ENCODE measurements at regions not wholly inside any gene's neighbourhood (a gene's known extent, or its start where the extent isn't known, plus 50 kb on each side); places are given as distances from the start of the nearest gene placed in this dataset.

DNA sequence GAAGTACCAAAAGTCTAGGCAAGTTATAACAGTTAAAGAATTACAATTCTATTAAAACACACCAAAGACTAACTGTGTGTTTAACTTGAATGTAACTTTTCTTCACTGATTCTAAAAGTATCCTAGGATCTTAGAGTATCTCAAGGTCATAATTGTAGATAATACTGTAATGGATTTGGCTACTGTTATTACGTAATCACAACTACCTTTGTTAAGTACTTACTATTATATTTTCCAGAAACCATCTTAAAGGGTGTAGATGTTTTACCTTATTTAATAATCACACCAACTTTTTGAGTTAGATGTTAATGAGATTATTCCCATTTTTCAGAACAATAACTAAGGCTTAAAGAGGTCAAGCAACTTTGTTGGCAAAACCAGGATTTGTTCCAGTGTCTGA lies 161.3 kb upstream of the REG3A start:
- no peaks in the 10 kb centered on the region for H3K4me1 ChIP-seq (replicated peaks; ENCODE audit: insufficient read depth)
- no peaks in the 10 kb centered on the region for H4K20me1 ChIP-seq (ENCODE audit: insufficient read depth)
- no peaks in the 10 kb centered on the region for H3K79me2 ChIP-seq (ENCODE audit: low read depth)
- H3K4me2 ChIP-seq = no peak overlapping the region
- intact Hi-C loops (cut with micrococcal nuclease; ENCODE audit: unreplicated experiment) = no loop called here
- no peak overlapping the region for H3K27ac ChIP-seq
- no peak for DNase-seq
- POLR2A ChIA-PET (ENCODE audit: unreplicated experiment) = no interaction called here
- no peaks in the 10 kb centered on the region for H3K9me3 ChIP-seq (ENCODE audit: insufficient read depth, low read depth)
- CTCF ChIA-PET = no interaction called here
- no peak overlapping the region for H2AFZ ChIP-seq
- H3F3A ChIP-seq (ENCODE audit: insufficient read depth, low read depth) = no peaks in the 10 kb centered on the region
- no peak for TF ChIP-seq EZH2 (IDR thresholded peaks at IDR 0.05; ENCODE audit: low read depth)
- TF ChIP-seq, protein P1, sequence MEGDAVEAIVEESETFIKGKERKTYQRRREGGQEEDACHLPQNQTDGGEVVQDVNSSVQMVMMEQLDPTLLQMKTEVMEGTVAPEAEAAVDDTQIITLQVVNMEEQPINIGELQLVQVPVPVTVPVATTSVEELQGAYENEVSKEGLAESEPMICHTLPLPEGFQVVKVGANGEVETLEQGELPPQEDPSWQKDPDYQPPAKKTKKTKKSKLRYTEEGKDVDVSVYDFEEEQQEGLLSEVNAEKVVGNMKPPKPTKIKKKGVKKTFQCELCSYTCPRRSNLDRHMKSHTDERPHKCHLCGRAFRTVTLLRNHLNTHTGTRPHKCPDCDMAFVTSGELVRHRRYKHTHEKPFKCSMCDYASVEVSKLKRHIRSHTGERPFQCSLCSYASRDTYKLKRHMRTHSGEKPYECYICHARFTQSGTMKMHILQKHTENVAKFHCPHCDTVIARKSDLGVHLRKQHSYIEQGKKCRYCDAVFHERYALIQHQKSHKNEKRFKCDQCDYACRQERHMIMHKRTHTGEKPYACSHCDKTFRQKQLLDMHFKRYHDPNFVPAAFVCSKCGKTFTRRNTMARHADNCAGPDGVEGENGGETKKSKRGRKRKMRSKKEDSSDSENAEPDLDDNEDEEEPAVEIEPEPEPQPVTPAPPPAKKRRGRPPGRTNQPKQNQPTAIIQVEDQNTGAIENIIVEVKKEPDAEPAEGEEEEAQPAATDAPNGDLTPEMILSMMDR (conservative IDR thresholded peaks at IDR 0.05) = no peak
- H3K27me3 ChIP-seq (ENCODE audit: insufficient read depth, low read depth) = no peaks in the 10 kb centered on the region
- H3K4me3 ChIP-seq = no peak overlapping the region
- H3K36me3 ChIP-seq (ENCODE audit: low read depth) = no peaks in the 10 kb centered on the region
- no peaks in the 10 kb centered on the region; the same call in 1 of the 2 replicates for H3K9me2 ChIP-seq (ENCODE audit: insufficient read depth)
- BruUV-seq (replicated peaks) = no TSS peak

DNA sequence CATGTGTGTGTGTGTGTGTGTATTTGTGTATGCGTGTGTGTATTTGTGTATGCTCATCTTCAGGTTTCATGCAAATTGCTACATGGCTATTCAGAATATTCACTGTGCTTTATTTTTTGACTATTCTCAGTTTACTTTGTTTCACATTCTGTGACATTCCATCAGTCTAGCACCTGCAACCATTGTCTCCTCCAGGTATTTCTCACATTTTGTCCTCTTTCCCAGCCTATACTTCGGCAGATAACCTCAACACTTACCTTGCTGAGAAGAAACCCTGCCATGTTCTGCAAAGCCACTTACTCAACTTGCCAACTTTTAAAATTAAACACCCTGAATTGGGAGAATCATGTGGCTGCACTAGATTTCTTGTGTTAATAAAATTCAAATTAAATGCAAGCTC lies 135.4 kb upstream of the REG3A start:
- no peak for DNase-seq
- Histone ChIP-seq H2AFZ (no peak overlapping the region), H3K9me2 (ENCODE audit: insufficient read depth) (no peaks in the 10 kb centered on the region), H3K27me3 (ENCODE audit: insufficient read depth, low read depth) (peaks cover 3% of the 10 kb centered on the region; the same call in 1 of the 2 replicates), H3K27ac (no peak overlapping the region), H3F3A (ENCODE audit: insufficient read depth, low read depth) (no peaks in the 10 kb centered on the region), H3K79me2 (ENCODE audit: low read depth) (no peaks in the 10 kb centered on the region), H3K4me3 (no peak overlapping the region), H3K4me1 (replicated peaks; ENCODE audit: insufficient read depth) (no peaks in the 10 kb centered on the region), H4K20me1 (ENCODE audit: insufficient read depth) (no peaks in the 10 kb centered on the region), H3K9me3 (ENCODE audit: insufficient read depth, low read depth) (no peaks in the 10 kb centered on the region), H3K4me2 (no peak overlapping the region), H3K36me3 (ENCODE audit: low read depth) (no peaks in the 10 kb centered on the region)
- CTCF ChIA-PET = no interaction called here
- no TSS peak for BruUV-seq (replicated peaks)
- intact Hi-C loops (cut with micrococcal nuclease; ENCODE audit: unreplicated experiment) = no loop called here
- POLR2A ChIA-PET (ENCODE audit: unreplicated experiment) = no interaction called here
- TF ChIP-seq, protein P1 (conservative IDR thresholded peaks at IDR 0.05) = no peak
- TF ChIP-seq EZH2 (IDR thresholded peaks at IDR 0.05; ENCODE audit: low read depth) = no peak

DNA sequence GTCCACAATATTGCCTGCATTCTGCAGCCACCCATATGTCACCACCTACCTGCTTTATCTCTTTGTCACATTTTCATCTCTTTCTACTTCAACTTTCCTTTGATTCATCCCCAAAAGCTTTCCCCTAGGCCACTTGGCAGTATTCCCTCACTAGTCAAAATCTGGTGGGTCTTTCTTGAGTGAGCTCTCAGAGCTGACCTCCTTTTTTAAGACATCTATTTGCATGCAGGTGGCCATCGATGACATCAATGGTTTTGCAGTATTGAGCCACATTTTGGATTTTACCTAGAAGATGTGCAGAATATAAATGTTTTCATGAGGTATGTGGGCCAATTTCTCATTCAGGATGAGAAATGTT lies 133.4 kb upstream of the REG3A start:
- Histone ChIP-seq H2AFZ (no peak overlapping the region), H3K36me3 (ENCODE audit: low read depth) (no peaks in the 10 kb centered on the region), H3K27ac (no peak overlapping the region), H3K9me3 (ENCODE audit: insufficient read depth, low read depth) (no peaks in the 10 kb centered on the region), H3K4me3 (no peak overlapping the region), H3K27me3 (ENCODE audit: insufficient read depth, low read depth) (peaks cover 10% of the 10 kb centered on the region; the same call in 1 of the 2 replicates), H3K4me1 (replicated peaks; ENCODE audit: insufficient read depth) (no peaks in the 10 kb centered on the region), H4K20me1 (ENCODE audit: insufficient read depth) (no peaks in the 10 kb centered on the region), H3K4me2 (no peak overlapping the region), H3K79me2 (ENCODE audit: low read depth) (no peaks in the 10 kb centered on the region), H3F3A (ENCODE audit: insufficient read depth, low read depth) (no peaks in the 10 kb centered on the region), H3K9me2 (ENCODE audit: insufficient read depth) (no peaks in the 10 kb centered on the region)
- BruUV-seq (replicated peaks) = no TSS peak
- TF ChIP-seq EZH2 (IDR thresholded peaks at IDR 0.05; ENCODE audit: low read depth) = no peak
- TF ChIP-seq, protein P1 (conservative IDR thresholded peaks at IDR 0.05) = no peak
- DNase-seq = no peak
- POLR2A ChIA-PET (ENCODE audit: unreplicated experiment) = no interaction called here
- CTCF ChIA-PET = no interaction called here
- intact Hi-C loops (cut with micrococcal nuclease; ENCODE audit: unreplicated experiment) = no loop called here

All from PC-9 (cell line).